HCT116 (cell line): ENCODE measurements at regions not wholly inside any gene's neighbourhood (a gene's known extent, or its start where the extent isn't known, plus 50 kb on each side); places are given as distances from the start of the nearest gene placed in this dataset.

Source experiments
- CEBPB ChIP-seq: IDR thresholded peaks from 2 replicates; pipeline ENCODE4 v1.6.1; 2012; ENCODE audit warnings: low read depth
- CTCF ChIP-seq, 3 experiments: fragments of 200-600 bp in 1 of 3; sonication (generic) in 1 of 3; IDR thresholded peaks in 2 of 3; conservative IDR thresholded peaks in 1 of 3; 2 replicates each; pipeline ENCODE4 v1.5.1; 2012 to 2017; ENCODE audit warnings: low read depth in 2 of 3, low read length in 2 of 3, antibody characterized with exemption in 1 of 3, borderline replicate concordance in 1 of 3, control low read depth in 1 of 3, mild to moderate bottlenecking in 1 of 3, mixed read lengths in 1 of 3, mixed run types in 1 of 3, moderate library complexity in 1 of 3; ENCODE audit not compliant: insufficient read depth in 1 of 3
- EGR1 ChIP-seq: IDR thresholded peaks from 2 replicates; pipeline ENCODE4 v1.6.1; 2012; ENCODE audit warnings: low read depth
- EZH2 ChIP-seq: fragments of 200-600 bp; sonication (generic); IDR thresholded peaks from 2 replicates; pipeline ENCODE4 v1.6.1; 2017; ENCODE audit warnings: antibody characterized with exemption, mixed run types
- FOSL1 ChIP-seq: IDR thresholded peaks from 2 replicates; pipeline ENCODE4 v1.6.1; 2012; ENCODE audit warnings: low read depth
- MAX ChIP-seq: IDR thresholded peaks from 2 replicates; pipeline ENCODE4 v1.6.1; 2012
- POLR2A ChIP-seq: IDR thresholded peaks from 2 replicates; pipeline ENCODE4 v1.7.0; 2011; ENCODE audit warnings: borderline replicate concordance; ENCODE audit not compliant: insufficient read depth, insufficient read length; ENCODE audit errors: extremely low read depth
- POLR2AphosphoS5 ChIP-seq: IDR thresholded peaks from 2 replicates; pipeline ENCODE4 v1.6.1; 2011; ENCODE audit warnings: mild to moderate bottlenecking, low read depth, low read length, moderate library complexity
- RAD21 ChIP-seq: IDR thresholded peaks from 2 replicates; pipeline ENCODE4 v1.6.1; 2012; ENCODE audit warnings: low read depth, mild to moderate bottlenecking
- REST ChIP-seq: IDR thresholded peaks from 2 replicates; pipeline ENCODE4 v1.6.1; 2012; ENCODE audit warnings: low read depth
- SP1 ChIP-seq: IDR thresholded peaks from 2 replicates; pipeline ENCODE4 v1.6.1; 2012; ENCODE audit warnings: low read depth
- SRF ChIP-seq: IDR thresholded peaks from 2 replicates; pipeline ENCODE4 v1.6.1; 2012; ENCODE audit warnings: low read depth
- YY1 ChIP-seq: IDR thresholded peaks from 2 replicates; pipeline ENCODE4 v1.6.1; 2011; ENCODE audit warnings: low read length, low read depth, moderate library complexity, mild to moderate bottlenecking; ENCODE audit not compliant: insufficient replicate concordance; ENCODE audit errors: extremely low read depth
- ZBTB33 ChIP-seq: IDR thresholded peaks from 2 replicates; pipeline ENCODE4 v1.6.1; 2011; ENCODE audit warnings: mild to moderate bottlenecking, low read length, moderate library complexity; ENCODE audit not compliant: insufficient replicate concordance; ENCODE audit errors: extremely low read depth

- TF ChIP-seq CTCF (IDR thresholded peaks at IDR 0.05 in 2 of 3, conservative IDR thresholded peaks at IDR 0.05 in 1 of 3; ENCODE audit: borderline replicate concordance in 1 of 3, insufficient read depth in 1 of 3, low read depth in 2 of 3, low read length in 2 of 3), result no peak
- no peak for TF ChIP-seq REST
- TF ChIP-seq FOSL1, result no peak
- no peak for TF ChIP-seq POLR2A
- TF ChIP-seq MAX, result no peak
- no peak for TF ChIP-seq EZH2
- no peak for TF ChIP-seq SP1
- TF ChIP-seq YY1, result no peak
- no peak for TF ChIP-seq EGR1
- no peak for TF ChIP-seq ZBTB33
- TF ChIP-seq RAD21, result no peak
- no peak for TF ChIP-seq POLR2AphosphoS5
- no peak for TF ChIP-seq CEBPB
- TF ChIP-seq SRF, result no peak
Observed at GRCh38 chr12:124650912-124651311, 83.5 kb upstream of the NCOR2 start.
